GM21423 (cell line): ENCODE measurements at regions not wholly inside any gene's neighbourhood (a gene's known extent, or its start where the extent isn't known, plus 50 kb on each side); places are given as distances from the start of the nearest gene placed in this dataset.

Experiments used
- ATAC-seq: cut with Tn5 transposase; IDR thresholded peaks from one replicate; pipeline ENCODE4 v1.9.1; 2021; ENCODE audit warnings: mild to moderate bottlenecking, moderate library complexity; ENCODE audit not compliant: unreplicated experiment

DNA sequence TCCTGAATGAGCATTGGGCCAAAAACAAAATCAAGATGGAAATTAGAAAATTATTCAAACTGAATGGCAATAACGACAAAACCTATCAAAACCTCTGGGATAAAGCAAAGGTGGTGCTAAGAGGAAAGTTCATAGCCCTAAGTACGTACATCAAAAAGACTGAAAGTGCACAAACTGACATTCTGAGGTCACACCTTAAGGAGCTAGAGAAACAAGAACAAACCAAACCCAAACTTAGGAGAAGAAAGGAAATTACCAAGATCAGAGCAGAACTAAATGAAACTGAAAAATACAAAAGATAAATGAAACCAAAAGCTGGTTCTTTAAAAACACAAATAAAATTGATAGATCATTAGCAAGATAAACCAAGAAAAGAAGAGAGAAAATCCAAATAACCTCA, 1543.5 kb upstream of the ACVR2A start:
- ATAC-seq: no peak

GRCh38 chr2:146295080-146295670, 1549.7 kb upstream of the ACVR2A start:
- no peak for ATAC-seq

DNA sequence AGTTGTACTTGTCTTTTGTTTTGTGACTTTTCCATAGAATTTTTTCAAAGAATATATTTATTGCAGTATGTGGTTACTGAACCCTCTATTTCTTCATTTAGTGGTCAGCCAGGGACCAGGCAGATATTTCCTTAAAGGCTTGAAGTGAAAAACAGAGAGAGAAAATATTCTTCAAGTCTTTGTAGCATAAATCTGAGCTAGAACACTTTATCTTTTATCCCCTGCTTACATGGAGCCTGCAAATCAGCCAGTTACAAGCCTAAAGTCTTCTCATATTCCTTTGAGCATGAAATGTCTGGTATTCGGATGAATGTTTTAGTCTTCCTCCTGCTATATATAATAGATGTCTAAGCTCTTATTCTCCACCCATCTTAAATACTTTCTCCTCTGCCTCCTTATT, 1557.5 kb upstream of the ACVR2A start:
- ATAC-seq: no peak

GRCh38 chr2:146278881-146279280, 1565.9 kb upstream of the ACVR2A start:
- ATAC-seq: no peak

DNA sequence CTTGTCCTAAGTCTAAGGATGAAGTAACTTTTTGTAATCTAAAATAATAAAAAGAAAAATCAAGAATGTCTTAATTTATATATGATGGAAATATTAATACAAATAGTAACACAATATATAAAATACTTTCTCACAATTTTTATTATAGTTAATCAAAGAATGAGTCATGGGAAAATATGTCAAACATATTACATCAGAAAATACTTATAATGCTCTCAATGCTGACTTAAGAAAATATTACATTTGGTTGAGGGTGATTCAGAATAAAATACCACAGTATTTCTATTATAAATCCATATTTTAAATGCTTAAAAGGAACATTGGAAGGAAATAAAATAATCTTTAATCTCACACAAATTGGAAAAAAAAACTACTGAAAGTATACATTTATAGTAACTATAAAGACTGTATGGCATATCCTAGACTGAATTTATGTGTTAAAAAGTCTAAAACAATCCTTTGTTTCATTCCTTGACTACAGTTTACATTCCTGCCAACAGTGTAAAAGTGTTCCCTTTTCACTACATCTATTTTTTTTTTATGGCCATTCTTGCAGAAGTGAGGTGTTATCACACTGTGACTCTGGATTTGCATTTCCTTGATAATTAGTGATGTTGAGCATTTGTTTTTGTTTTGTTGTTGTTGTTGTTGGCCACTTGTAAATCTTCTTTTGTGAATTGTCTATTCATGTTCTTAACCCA, 1573.5 kb upstream of the ACVR2A start:
- no peak for ATAC-seq

GRCh38 chr2:146270618-146271017, 1574.2 kb upstream of the ACVR2A start:
- no peak for ATAC-seq

DNA sequence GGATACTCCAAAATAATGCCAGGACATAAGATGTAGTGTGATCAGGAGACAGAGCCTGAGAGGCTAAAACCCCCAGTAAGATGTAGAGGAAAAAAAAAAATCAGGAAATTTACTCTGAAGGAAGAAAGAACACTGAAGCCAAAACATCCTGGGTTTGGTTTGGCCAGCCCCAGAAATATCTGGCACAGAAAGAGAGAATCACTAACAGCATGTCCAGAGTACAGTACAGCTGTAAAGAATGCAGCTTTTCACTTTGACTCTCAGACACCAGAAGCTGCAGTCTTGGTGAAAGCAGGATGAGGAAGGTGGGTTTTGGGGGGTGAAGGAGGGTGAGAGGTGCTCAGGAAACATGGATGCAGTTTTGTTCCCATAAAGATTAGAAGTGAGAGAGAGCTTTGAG, 1577.7 kb upstream of the ACVR2A start:
- ATAC-seq: no peak

DNA sequence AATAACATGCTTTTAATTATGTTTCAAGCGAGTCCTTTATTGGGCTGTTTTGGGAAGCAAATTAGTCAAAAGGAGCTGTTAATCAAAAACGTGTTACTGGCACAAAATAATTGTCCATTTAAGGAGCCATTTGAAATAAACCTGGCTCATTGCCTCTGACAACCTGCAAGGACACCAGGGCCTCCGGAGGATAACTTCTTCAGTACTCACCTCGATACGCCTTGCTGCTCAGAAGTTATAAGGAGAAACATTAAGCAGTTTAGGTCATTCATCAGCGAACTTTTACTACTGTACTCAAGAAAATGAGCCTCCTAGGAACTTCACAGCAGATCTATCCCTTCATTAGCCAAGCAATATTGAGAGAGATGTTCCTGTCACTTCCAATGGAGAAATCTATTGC, 1579.2 kb upstream of the ACVR2A start:
- ATAC-seq: no peak

DNA sequence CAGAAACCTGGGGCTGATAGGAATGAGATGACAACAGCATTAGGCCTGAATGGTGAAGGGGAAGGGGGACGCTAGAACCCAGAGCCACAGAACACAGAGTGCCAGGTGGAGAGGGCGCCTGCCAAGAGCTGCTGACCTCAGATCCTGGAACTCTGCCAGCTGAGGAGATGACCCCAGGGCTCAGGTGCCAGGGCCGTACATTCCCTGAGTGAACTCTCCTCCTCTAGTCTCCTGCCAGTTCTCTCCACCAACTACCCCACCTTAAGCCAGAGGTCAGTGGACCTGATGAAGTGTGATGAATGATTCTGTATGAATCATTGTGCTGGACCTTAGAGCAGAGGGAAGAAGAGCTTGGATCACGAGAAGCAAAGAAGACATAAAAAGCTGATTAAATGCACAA, 1582.2 kb upstream of the ACVR2A start:
- no peak for ATAC-seq

DNA sequence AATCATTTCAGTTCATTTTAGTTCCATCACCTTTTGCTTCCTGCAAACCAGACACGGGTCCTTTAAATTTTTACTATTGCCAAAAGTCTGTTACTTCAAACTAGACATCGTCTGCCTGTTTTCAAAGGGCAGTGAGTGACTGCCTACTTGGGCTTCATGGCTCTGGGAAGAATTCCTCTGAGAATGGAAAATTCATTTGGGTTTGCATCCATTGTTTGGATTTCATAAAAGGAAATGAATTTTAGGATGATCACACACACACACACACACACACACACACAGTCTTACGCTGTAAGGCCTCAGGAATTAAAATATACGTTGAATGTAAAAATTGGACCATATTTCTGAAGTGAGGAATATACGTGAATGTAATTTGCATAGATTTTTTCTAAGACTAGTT, 1584.3 kb upstream of the ACVR2A start:
- ATAC-seq: no peak

GRCh38 chr2:146259816-146260215, 1585.0 kb upstream of the ACVR2A start:
- no peak for ATAC-seq

GRCh38 chr2:146258071-146258470, 1586.8 kb upstream of the ACVR2A start:
- ATAC-seq: no peak

- no peak for ATAC-seq
Observed at GRCh38 chr2:146252119-146252518, 1592.7 kb upstream of the ACVR2A start.

DNA sequence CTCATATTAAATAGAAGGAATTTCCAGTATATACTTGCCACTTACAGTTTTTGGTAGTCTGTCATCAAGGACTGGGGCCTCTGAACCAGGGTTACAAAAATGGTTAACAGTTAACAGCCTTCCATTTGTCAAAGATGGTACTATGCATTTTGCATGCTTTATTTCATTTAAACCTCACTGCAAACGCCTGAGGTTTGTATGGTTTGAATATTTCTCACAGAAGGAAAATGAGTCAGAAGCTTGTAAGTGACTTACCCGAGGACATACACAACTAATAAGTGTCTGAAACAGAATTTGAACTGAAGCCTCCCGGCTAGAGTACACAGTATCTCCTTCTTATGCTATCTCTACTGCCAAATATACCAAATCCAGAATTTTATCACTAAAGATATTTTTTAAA, 1593.5 kb upstream of the ACVR2A start:
- no peak for ATAC-seq

GRCh38 chr2:146246736-146247523, 1597.9 kb upstream of the ACVR2A start:
- no peak for ATAC-seq

DNA sequence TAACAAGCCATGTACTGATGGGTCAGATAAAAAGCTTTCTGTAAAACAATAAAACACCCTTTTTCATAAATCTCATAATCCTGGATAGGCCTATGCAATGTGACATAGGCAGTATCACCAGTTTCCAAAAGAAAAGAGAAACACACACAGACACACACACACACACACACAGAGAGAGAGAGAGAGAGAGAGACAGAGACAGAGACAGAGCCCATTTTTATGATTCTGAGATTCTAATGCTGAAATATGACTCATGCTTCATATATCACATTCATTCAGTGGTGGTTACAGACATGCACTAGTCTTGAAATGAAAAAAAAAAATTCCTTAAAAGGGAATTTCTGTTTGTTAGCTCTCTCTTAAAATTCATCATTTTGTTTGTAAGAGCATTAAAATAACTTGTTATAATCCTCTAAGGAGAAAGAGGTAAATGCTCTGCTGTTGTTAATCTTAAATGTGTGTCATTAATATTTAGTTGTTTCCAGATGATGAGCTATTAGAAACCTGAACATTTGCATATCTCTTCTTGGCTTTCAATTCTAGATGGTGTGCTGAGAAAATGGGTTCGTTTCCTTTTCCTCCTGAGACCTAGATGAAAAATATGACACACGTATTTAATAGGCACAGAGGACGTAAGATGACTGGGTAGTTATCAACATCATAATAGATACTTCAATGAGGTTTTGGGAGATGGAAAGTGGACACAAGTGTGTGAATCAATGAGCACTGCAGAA, 1598.7 kb upstream of the ACVR2A start:
- no peak for ATAC-seq

DNA sequence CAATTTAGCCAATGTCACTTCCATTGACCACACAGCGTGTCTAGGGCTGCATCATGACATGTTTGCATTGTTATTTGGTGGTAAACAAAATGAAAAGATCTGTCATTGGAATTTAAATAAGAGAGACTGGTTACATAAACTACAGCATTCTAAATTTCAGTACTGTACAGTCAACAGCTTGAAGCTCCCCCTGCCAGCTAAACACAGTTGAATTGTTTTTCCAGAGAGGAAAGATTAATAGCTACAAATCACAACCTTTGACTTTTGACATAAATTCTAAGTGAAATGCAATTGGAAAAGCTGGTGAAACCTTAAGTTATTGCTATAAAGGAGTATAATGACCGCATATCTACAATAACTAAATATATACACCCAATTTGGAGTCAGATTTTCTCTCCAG, 1600.0 kb upstream of the ACVR2A start:
- no peak for ATAC-seq

DNA sequence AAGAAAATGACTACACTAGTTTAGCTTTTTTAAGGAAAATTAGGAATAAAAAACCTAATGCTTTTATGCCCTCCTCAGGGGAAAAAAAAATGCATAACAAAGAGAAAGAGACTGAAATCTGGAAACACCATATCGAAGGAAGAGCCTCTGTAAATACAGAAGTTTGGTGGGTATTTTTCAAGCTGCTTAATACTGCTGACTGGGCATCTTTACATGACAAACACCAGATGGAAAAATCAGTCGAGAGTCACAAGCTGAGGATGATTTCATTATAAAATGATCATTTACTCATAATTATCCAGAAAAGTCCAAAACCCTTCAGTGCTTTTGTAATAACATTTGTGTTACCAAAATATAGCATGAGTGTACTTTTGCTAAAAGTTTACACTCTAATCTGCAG, 1600.7 kb upstream of the ACVR2A start:
- no peak for ATAC-seq

- no peak for ATAC-seq
Observed at GRCh38 chr2:146241023-146241422, 1603.8 kb upstream of the ACVR2A start.

- ATAC-seq: no peak
Observed at GRCh38 chr2:146240391-146240790, 1604.4 kb upstream of the ACVR2A start.

- ATAC-seq: no peak
Observed at GRCh38 chr2:146239392-146240135, 1605.3 kb upstream of the ACVR2A start.
